ENCODE measurements at regions not wholly inside any gene's neighbourhood (a gene's known extent, or its start where the extent isn't known, plus 50 kb on each side); places are given as distances from the start of the nearest gene placed in this dataset.
A peak's percentile ranks its signal among the peaks of the same experiment; 100 is the strongest.

DNA sequence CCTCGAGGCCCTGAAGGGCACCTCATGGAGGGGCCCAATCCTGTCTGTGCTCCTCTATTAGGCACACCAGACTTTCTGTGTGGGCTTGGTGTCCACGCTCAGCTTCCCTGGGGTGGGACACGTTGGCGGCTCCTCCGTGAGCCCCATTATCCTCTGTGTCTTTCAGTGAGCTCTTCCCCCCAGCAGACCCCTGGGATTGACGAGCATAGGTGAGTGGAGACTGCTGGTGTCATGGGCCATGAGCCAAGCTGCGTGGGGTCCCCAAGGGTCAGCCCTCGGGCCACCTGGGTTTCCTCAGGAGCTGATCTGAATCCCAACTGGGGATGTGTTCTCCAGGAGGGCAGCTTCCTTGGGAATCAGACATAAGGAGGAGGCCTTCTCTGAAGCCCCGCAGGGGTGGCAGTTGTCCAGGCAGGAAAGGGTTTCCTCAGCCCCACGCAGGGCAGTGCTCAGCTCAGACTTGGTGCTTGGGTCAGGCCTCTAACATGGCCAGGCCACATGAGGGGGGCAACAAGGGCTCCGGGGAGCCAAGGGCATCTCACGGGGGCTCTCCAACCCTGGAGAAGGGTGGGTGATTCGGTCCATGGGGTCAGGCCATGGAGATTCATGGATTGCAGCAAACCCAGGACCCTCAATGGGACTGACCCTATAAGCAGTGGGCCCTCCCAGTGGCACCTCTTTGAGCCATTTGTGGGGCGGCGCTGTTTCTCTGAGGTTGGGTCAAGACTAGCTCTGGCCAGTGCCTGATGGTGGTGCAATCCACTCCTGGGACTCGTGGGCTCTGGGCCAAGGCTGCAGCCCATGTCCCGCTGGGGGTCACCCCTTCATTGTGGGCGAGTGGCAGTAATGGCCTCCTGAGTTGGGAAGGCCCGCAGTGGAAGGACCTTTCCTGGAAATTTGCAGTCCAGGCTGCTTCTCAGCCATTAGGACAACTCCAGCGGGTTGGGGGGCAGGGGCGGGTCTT lies 222.5 kb downstream of the SNRPN start:
- ATAC-seq (no peak), DNase-seq (ENCODE audit: low spot score) (peak; percentile 39)
- intact Hi-C loops (cut with DNase I): no loop called here

DNA sequence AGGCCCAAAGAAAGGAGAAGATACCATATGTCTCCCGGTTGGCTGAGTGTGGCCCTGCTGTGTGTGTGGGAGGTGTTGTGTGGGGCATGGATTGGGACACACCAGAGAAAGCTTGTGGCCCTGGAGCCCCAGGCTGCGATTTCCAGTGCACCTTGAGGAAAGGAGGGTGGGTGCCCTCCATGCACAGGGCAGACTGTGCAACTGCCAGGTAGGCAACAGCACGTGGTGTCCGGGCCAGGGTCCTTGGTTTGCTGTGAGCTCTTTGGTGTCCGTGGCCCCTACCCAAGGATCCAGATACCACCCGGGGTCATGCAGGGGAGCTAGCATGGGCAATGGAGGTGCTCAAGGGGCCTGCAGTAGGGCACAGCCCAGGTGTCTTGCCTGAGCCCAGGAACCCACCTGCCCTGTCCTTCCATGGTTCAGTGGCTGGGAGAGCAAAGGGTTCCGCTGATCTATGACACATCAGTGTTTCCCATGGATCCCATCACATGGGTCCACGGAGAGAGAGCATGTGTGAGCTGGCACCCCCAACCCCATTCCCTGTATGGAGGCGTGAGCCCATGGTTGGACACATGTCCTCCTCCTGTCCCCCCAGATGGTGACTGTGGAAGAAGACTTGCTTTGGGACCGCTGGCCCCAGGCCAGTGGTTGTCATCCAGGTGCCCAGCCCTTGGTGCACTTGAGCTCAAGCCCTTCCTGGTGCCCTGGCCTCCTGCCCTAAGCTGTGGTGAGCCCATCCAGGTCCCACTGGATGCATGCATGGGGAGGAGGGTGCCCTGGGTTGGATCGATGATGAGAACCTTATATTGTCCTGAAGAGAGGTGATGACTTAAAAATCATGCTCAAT lies 223.4 kb downstream of the SNRPN start:
- ATAC-seq (no peak), DNase-seq (ENCODE audit: low spot score) (peak; percentile 34)
- intact Hi-C loops (cut with DNase I): no loop called here

DNA sequence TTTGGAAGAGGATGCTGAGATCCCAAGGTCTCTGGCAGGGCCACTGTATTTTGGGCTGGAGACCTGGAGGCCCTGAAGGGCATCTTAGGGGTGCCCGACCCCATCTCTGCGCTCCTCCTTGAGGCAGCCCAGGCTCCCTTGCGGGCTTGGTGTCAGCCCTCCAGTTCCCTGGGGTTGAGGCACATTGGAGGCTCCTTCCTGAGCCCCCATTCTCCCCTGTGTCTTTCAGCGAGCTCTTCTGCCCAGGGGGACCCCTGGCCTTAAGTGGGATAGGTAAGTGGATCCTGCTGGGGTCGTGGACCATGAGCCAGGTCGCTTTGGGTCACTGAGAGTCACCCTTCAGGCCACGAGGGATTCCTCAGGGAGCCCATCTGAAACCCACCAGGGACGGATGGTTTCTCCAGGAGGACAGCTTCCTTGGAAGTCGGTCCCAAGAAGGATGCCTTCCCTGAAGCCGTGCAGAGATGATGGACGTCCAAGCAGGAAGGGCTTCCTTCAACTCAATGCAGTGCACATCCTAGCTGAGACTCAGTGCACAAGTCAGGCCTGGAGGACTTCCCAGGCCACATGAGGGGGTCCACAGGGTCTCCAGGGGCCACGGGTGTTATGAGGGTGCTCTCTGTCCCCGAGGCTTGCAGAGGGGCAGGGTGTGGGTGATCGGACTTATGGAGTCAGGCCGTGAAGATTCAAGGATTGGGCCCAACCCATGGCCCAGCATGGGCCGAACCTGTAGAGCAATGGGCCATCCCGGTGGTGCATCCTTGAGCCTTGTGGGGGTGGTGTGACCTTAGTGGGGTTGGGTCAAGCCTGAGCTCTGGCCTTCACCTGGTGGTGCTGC lies 224.3 kb downstream of the SNRPN start:
- intact Hi-C loops (cut with DNase I): no loop called here
- ATAC-seq (no peak), DNase-seq (ENCODE audit: low spot score) (peak; percentile 42)

DNA sequence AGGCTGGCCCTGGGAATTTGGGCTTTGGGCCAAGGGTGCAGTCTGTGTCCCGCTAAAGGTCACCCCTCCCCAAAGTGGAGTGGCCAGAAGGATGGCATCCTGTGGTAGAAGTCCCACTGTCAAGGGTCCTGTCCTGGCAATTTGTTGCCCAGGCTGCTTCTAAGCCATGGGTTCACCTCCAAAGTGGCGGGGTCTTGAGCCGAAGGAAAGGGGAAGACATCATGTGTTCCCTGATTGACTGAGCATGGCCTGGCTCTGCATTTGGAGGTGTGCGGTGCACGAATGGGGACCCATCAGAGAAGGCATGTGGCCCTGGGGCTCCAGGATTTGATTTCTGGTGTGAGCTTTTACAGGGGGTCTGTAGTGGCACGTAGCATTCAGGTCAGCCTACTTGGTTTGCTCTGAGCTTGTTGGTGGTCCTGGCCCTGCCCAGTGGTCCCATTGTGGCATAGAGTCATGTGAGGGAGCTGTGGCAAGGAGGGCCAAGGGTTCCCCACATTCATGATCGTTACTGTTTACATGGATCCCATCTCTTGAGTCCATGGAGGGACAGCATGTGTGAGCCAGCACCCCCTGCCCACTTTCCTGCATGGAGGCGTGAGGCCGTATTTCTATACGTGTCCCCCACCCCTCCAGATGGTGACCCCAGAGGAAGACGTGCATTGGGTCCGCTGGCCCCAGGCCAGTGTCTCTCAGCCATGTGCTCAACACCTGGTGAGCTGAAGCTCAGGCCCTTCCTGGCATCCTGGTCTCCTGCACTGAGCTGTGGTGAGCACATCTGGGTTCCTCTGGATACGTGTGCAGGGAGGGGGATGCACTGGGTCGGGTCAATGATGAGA lies 225.1 kb downstream of the SNRPN start:
- intact Hi-C loops (cut with DNase I): no loop called here
- DNase-seq (ENCODE audit: low spot score): peak; percentile 26
- ATAC-seq: no peak

DNA sequence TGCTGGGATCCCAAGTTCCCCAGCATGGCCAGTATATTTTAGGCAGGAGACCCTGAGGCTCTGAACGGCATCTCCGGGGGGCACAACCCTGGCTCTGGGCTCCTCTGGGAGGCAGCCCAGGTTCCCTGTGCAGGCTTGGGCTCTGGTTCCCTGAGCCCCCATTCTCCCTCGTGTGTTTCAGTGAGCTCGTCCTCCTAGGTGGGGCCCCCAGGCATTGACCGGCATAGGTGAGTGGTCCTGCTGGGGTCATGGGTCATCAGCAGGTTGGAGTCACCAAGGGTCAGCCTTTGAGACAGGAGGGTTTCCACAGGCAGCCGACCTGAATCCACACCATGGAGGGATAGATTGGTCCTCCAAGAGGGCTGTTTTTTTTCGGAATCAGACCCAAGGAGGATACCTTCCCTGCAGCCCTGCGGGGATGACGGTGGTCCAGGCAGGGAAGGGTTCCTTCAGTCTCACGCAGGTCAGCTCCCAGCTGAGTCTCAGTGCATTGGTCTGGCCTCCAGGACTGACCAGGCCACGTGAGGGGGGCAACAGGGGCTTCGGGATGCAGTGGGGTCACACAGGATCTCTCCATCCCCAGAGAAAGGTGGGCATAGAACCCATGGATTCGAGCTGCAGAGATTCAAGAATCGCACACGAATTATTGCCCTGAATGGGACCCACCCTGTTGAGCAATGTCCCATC lies 226.0 kb downstream of the SNRPN start:
- intact Hi-C loops (cut with DNase I): no loop called here
- DNase-seq (ENCODE audit: low spot score): peak; percentile 17
- ATAC-seq: no peak

DNA sequence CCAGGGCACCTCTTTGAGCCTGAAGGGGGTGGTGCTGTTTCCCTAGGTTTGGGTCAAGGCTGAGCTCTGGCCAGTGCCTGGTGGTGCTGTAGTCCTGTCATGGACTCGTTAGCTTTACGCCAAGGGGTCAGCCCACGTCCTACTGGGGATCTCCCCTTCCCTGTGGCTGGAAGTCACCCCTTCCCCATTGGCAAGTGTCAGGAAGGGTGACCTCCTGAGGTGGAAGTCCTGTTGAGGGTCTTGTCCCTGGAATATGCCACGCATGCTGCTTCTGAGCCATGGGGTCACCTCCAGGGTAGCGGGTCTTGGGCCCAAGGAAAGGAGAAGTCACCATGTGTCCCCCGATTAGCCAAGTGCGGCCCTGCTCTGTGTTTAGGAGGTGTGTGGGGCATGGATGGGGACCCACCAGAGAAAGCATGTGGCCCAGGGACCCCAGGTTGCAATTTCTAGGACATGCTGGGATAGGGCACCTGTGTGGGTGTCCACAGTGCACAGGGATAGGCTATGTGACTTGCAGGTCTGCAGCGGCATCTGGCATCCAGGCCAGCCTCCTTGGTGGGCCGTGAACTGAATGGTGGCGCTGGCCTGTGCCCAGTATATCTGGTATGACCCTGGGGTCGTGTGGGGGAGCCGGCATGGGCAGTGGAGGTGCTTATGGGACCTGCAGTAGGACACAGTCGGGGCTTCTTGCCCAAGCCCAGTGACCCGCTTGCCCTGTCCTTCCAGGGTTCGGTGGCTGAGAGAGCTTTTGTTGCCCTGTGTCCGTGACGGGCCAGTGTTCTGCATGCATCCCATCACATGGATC lies 226.7 kb downstream of the SNRPN start:
- intact Hi-C loops (cut with DNase I): no loop called here
- DNase-seq (ENCODE audit: low spot score) (peak; percentile 31), ATAC-seq (no peak)

DNA sequence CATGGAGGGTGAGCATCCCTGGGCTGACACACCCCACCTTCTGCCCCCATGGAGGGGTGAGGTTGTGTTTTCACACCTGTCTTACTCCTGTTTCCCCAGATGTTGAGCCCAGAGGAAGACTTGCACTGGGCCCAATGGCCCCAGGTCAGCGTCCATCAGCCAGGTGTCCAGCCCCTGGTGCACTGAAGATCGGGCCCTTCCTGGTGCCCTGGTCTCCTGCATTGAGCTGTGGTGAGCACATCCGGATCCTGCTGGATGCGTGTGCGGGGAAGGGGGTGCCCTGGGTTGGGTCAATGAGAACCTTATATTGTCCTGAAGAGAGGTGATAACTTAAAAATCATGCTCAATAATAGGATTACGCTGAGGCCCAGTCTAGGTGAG lies 227.3 kb downstream of the SNRPN start:
- intact Hi-C loops (cut with DNase I): no loop called here
- ATAC-seq (no peak), DNase-seq (ENCODE audit: low spot score) (peak; percentile 14)

DNA sequence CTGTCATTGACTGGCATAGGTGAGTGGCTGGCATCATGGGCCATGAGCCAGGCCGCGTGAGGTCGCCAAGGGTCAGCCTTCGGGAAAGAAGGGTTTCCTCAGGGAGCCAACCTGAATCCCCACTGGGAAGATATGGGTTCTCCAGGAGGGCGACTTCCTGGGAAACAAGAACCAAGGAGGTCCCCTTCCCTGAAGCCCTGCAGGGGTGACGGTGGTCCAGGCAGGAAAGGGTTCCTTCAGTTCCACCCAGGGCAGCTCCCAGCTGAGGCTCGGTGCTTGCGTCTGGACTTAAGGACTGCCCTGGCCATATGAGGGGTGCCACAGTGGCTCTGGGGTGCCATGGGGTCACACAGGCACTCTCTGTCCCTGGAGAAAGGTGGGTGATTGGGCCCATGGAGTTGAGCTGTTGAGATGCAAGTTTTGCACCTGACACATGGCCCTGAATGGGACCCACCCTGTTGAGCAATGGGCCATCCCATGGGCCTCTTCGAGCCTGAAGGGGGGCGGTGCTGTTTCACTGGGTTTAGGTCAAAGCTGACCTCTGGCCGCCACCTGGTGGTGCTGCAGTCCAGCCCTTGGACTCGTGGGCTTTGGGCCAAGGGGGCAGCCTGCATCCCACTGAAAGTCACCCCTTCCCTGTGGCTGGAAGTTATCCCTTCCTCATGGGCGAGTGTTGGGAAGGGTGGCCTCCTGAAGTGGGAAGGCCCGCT lies 228.1 kb downstream of the SNRPN start:
- DNase-seq (ENCODE audit: low spot score): peak; percentile 27
- ATAC-seq: no peak
- intact Hi-C loops (cut with DNase I): no loop called here

DNA sequence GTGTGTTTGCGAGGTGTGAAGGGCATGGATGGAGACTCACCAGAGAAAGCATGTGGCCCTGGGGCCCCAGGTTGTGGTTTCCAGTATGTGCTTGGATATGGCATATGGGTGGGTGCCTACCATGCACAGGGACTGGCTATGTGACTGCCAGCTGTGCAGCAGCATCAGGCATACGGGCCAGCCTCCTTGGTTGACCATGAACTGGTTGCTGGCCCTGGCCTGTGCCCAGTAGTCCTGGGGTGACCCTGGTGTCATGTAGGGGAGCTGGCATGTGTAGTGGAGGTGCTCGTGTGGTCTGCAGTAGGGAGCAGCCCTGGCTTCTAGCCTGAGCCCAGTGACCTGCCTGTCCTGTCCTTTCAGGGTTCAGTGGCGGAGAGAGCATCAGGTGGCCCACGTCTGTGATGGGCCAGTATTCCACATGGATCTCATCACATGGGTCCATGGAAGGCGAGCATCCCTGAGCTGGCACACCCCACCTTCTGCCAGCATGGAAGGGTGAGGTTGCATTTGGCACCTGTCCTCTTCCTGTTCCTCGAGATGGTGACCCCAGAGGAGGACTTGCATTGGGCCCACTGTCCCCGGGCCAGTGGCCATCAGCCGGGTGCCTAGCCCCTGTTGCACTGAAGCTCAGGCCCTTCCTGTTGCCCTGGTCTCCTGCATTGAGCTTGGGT lies 228.9 kb downstream of the SNRPN start:
- DNase-seq (ENCODE audit: low spot score) (peak; percentile 15), ATAC-seq (no peak)
- intact Hi-C loops (cut with DNase I): no loop called here

DNA sequence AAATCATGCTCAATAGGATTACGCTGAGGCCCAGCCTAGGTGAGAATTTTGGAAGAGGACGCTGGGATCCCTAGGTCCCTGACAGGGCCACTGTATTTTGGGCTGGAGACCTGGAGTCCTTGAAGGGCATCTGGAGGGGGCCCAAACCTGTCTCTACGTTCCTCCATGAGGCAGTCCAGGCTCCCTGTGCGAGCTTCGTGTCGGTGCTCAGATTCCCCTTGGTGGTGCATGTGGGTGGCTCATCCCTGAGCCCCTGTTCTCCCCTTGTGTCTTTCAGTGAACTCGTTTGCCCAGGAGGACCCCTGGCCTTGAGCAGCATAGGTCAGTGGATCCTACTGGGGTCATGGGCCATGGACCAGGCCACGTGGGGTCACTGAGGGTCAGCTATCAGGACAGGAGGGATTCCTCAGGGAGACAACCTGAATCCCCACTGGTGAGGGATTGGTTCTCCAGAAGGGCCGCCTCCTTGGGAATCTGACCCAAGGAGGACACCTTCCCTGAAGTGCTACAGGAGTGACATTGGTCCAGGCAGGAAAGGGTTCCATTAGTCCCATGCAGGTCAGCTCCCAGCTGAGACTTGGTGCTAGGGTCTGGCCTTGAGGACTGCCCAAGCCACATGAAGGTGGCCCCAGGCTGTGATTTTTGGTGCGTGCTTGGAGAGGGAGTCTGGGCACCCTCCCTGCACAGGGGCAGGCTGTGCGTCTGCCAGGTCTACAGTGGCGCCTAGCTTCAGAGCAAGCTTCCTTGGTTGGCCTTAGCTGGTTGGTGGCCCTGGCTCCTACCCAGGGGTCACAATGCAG lies 229.8 kb downstream of the SNRPN start:
- intact Hi-C loops (cut with DNase I): no loop called here
- ATAC-seq: no peak

DNA sequence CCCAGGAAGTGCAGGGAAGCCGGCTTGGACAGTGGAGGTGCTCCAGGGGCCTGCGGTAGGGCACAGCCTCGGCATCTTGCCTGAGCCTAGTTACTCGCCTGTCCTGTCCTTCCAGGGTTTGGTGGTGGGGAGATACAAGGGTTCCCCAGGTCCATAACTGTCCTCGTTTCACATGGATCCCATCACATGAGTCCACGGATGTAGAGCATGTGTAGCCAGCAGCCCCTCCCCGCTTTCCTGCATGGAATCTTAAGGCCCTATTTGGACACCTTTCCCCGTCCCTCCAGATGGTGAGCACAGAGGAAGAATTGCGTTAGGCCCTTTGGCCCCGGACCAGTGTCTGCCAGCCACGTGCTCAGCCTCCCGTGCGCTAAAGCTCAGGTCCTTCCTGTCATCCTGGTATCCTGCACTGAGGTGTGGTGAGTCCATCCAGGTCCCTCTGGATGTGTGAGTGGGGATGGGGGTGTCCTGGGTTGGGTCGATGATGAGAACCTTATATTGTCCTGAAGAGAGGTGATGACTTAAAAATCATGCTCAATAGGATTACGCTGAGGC lies 230.4 kb downstream of the SNRPN start:
- intact Hi-C loops (cut with DNase I): no loop called here
- no peak for DNase-seq (ENCODE audit: low spot score)

More for the DNA sequence above, 229.8 kb downstream of the SNRPN start:
- peak; percentile 21 for DNase-seq (ENCODE audit: low spot score)

DNA sequence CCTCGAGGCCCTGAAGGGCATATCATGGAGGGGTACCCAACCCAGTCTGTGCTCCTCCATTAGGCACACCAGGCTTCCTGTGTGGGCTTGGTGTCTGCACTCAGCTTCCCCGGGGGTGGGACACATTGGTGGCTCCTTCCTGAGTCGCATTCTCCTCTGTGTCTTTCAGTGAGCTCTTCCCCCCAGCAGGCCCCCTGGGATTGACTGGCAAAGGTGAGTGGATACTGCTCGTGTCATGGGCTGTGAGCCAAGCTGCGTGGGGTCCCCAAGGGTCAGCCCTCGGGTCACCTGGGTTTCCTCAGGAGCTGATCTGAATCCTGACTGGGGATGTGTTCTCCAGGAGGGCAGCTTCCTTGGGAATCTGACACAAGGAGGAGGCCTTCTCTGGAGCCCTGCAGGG lies 231.0 kb downstream of the SNRPN start:
- intact Hi-C loops (cut with DNase I): no loop called here
- DNase-seq (ENCODE audit: low spot score) (no peak), ATAC-seq (no peak)

More for the DNA sequence above, 230.4 kb downstream of the SNRPN start:
- ATAC-seq: no peak

DNA sequence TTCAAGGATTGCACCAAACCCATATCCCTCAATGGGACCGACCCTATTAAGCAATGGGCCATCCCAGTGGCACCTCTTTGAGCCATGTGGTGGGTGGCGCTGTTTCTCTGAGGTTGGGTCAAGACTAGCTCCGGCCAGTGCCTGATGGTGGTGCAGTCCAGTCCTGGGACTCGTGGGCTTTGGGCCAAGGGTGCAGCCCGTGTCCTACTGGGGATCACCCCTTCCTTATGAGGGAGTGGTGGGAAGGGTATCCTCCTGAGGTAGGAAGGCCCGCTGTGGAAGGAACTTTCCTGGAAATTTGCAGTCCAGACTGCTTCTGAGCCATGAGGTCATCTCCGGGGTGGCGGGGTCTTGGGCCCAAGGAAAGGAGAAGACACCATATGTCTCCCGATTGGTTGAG lies 231.6 kb downstream of the SNRPN start:
- intact Hi-C loops (cut with DNase I): no loop called here
- ATAC-seq: no peak
- DNase-seq (ENCODE audit: low spot score): no peak

DNA sequence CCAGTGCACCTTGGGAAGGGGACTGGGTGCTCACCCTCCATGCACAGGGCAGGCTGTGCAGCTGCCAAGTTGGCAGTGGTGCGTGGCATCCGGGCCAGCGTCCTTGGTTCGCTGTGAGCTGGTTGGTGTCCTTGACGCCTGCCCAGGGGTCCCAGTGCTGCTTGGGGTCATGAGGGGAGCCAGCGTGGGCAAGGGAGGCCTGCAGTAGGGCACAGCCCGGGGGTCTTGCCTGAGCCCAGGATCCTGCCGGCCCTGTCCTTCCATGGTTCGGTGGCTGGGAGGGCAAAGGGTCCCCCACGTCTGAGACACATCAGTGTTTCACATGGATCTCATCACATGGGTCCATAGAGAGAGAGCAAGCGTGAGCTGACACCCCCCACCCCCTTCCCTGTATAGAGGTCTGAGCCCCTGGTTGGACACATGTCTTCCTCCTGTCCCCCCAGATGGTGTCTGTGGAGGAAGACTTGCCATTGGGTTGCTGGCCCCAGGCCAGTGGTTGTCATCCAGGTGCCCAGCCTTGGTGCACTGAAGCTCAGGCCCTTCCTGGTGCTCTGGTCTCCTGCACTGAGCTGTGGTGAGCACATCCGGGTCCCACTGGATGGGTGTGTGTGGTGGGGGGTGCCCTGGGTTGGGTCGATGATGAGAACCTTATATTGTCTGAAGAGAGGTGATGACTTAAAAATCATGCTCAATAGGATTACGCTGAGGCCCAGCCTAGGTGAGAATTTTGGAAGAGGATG lies 232.3 kb downstream of the SNRPN start:
- DNase-seq (ENCODE audit: low spot score): no peak
- intact Hi-C loops (cut with DNase I): no loop called here
- no peak for ATAC-seq
